GM23338 (cell line): ENCODE measurements at regions not wholly inside any gene's neighbourhood (a gene's known extent, or its start where the extent isn't known, plus 50 kb on each side); places are given as distances from the start of the nearest gene placed in this dataset.

Source experiments
- ATAC-seq: fragments of 200-7000 bp; cut with Tn5 transposase; 3 replicates; pipeline ENCODE4 v1.9.1; 2020
- DNase-seq: peaks from one replicate; pipeline ENCODE4 v3.0.0-alpha.2; 2015; ENCODE audit warnings: low spot score
- H2AFZ ChIP-seq: fragments of 200-600 bp; sonication (generic); 2 replicates; pipeline ENCODE4 v1.8.0; 2016; ENCODE audit warnings: antibody characterized with exemption, mild to moderate bottlenecking, moderate library complexity
- H3F3A ChIP-seq: fragments of 200-600 bp; sonication (generic); replicated peaks from 2 replicates; pipeline ENCODE4 v1.8.0; 2017; ENCODE audit warnings: antibody characterized with exemption, mixed run types, low read depth
- H3K27ac ChIP-seq: fragments of 200-600 bp; sonication (generic); 2 replicates; pipeline ENCODE4 v1.6.1; 2016; ENCODE audit warnings: low read depth
- H3K27me3 ChIP-seq: fragments of 200-600 bp; sonication (generic); 2 replicates; pipeline ENCODE4 v1.8.0; 2016; ENCODE audit warnings: mild to moderate bottlenecking, mixed run types, moderate library complexity; ENCODE audit not compliant: insufficient read depth
- H3K36me3 ChIP-seq: fragments of 200-600 bp; sonication (generic); 2 replicates; pipeline ENCODE4 v1.8.0; 2016; ENCODE audit warnings: mild to moderate bottlenecking; ENCODE audit not compliant: insufficient read depth
- H3K4me1 ChIP-seq: fragments of 200-600 bp; sonication (generic); 2 replicates; pipeline ENCODE4 v1.8.0; 2016; ENCODE audit warnings: mild to moderate bottlenecking, moderate library complexity; ENCODE audit not compliant: insufficient read depth
- H3K4me2 ChIP-seq: fragments of 200-600 bp; sonication (generic); 2 replicates; pipeline ENCODE4 v1.7.1; 2017; ENCODE audit warnings: mixed run types
- H3K4me3 ChIP-seq: fragments of 200-600 bp; sonication (generic); 2 replicates; pipeline ENCODE4 v1.6.1; 2016; ENCODE audit warnings: mixed run types
- H3K79me2 ChIP-seq: fragments of 200-600 bp; sonication (generic); replicated peaks from 2 replicates; pipeline ENCODE4 v1.8.0; 2017; ENCODE audit warnings: mild to moderate bottlenecking; ENCODE audit not compliant: insufficient read depth
- H3K9me2 ChIP-seq: fragments of 200-600 bp; sonication (generic); 2 replicates; pipeline ENCODE4 v1.8.0; 2017; ENCODE audit not compliant: insufficient read depth
- H4K20me1 ChIP-seq: fragments of 200-600 bp; sonication (generic); replicated peaks from 2 replicates; pipeline ENCODE4 v1.8.0; 2017; ENCODE audit warnings: mild to moderate bottlenecking; ENCODE audit not compliant: insufficient read depth
- H3K27ac Mint-ChIP-seq: 2 replicates; pipeline ENCODE4 v1.8.0; 2020; ENCODE audit warnings: inconsistent platforms, mild to moderate bottlenecking, moderate library complexity, mixed read lengths
- H3K27me3 Mint-ChIP-seq: 3 replicates; pipeline ENCODE4 v1.8.0; 2022; ENCODE audit warnings: low read depth, mild to moderate bottlenecking, moderate library complexity, mixed read lengths, inconsistent platforms; ENCODE audit not compliant: insufficient read depth, poor library complexity
- H3K36me3 Mint-ChIP-seq: 3 replicates; pipeline ENCODE4 v1.8.0; 2021; ENCODE audit warnings: low read depth, mild to moderate bottlenecking, inconsistent platforms, moderate library complexity, mixed read lengths
- H3K4me1 Mint-ChIP-seq: 3 replicates; pipeline ENCODE4 v1.8.0; 2020; ENCODE audit warnings: mild to moderate bottlenecking, inconsistent platforms, mixed read lengths
- H3K4me3 Mint-ChIP-seq: 3 replicates; pipeline ENCODE4 v1.8.0; 2021; ENCODE audit warnings: moderate library complexity, mild to moderate bottlenecking, inconsistent platforms, mixed read lengths
- H3K9me3 Mint-ChIP-seq: 3 replicates; pipeline ENCODE4 v1.8.0; 2020; ENCODE audit warnings: moderate library complexity, mild to moderate bottlenecking, inconsistent platforms, mixed read lengths
- EZH2 ChIP-seq: fragments of 200-600 bp; sonication (generic); IDR thresholded peaks from one replicate; pipeline ENCODE4 v1.8.0; 2017; ENCODE audit warnings: antibody characterized with exemption, mild to moderate bottlenecking, low read depth; ENCODE audit not compliant: unreplicated experiment
- EZH2phosphoT487 ChIP-seq: fragments of 200-600 bp; sonication (generic); IDR thresholded peaks from one replicate; pipeline ENCODE4 v1.8.1; 2018; ENCODE audit warnings: antibody characterized with exemption; ENCODE audit not compliant: unreplicated experiment
- JUNB ChIP-seq: IDR thresholded peaks from one replicate; pipeline ENCODE4 v1.6.1; 2016; ENCODE audit warnings: antibody characterized with exemption; ENCODE audit not compliant: unreplicated experiment
- POLR2AphosphoS5 ChIP-seq: IDR thresholded peaks from 2 replicates; pipeline ENCODE4 v1.6.1; 2016; ENCODE audit warnings: antibody characterized with exemption, low read depth
- STAT1 ChIP-seq: IDR thresholded peaks from one replicate; pipeline ENCODE4 v1.6.1; 2016; ENCODE audit warnings: antibody characterized with exemption; ENCODE audit not compliant: unreplicated experiment
- ZNF114 ChIP-seq: fragments of 250-450 bp; sonication (Bioruptor Pico); IDR thresholded peaks from 2 replicates; pipeline ENCODE4 v1.5.0; 2020; ENCODE audit warnings: mild to moderate bottlenecking, moderate library complexity
- ZNF331 ChIP-seq: fragments of 250-450 bp; sonication (Bioruptor Pico); IDR thresholded peaks from 2 replicates; pipeline ENCODE4 v1.5.0; 2020; ENCODE audit warnings: low read depth, mild to moderate bottlenecking, moderate library complexity
- TF ChIP-seq, protein P1 (sequence below): fragments of 250-450 bp; sonication (Bioruptor Pico); IDR thresholded peaks from 2 replicates; pipeline ENCODE4 v1.5.0; 2020; ENCODE audit warnings: mild to moderate bottlenecking, moderate library complexity
- TF ChIP-seq, protein P2 (sequence below), 2 experiments: fragments of 200-600 bp in 1 of 2; sonication (generic) in 1 of 2; conservative IDR thresholded peaks; 2 replicates each; pipeline versions ENCODE4 v1.5.1 to v1.6.1; 2016 to 2017; ENCODE audit warnings: antibody characterized with exemption in 2 of 2, low read depth in 2 of 2, mild to moderate bottlenecking in 2 of 2, moderate library complexity in 1 of 2

DNA sequence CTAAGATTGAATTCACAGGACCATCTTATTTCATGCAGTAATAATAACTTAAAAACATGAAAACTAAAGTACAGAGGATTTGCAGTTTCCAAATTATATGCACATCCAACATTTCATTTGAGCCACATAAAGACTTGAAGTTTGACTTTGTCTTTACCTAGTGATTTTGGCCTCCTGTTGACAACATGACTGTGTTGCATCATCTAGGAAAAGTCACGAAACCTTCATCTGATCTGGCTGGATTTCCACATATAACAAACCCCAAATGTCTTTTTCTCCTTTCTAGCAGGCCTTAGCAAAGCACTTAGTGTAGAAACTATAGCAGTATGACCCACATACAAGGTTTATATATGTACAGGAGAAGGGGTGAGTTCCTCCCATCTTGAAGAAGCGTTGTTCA is 406.5 kb upstream of the CDH5 start (continued):
- TF ChIP-seq, protein P1, sequence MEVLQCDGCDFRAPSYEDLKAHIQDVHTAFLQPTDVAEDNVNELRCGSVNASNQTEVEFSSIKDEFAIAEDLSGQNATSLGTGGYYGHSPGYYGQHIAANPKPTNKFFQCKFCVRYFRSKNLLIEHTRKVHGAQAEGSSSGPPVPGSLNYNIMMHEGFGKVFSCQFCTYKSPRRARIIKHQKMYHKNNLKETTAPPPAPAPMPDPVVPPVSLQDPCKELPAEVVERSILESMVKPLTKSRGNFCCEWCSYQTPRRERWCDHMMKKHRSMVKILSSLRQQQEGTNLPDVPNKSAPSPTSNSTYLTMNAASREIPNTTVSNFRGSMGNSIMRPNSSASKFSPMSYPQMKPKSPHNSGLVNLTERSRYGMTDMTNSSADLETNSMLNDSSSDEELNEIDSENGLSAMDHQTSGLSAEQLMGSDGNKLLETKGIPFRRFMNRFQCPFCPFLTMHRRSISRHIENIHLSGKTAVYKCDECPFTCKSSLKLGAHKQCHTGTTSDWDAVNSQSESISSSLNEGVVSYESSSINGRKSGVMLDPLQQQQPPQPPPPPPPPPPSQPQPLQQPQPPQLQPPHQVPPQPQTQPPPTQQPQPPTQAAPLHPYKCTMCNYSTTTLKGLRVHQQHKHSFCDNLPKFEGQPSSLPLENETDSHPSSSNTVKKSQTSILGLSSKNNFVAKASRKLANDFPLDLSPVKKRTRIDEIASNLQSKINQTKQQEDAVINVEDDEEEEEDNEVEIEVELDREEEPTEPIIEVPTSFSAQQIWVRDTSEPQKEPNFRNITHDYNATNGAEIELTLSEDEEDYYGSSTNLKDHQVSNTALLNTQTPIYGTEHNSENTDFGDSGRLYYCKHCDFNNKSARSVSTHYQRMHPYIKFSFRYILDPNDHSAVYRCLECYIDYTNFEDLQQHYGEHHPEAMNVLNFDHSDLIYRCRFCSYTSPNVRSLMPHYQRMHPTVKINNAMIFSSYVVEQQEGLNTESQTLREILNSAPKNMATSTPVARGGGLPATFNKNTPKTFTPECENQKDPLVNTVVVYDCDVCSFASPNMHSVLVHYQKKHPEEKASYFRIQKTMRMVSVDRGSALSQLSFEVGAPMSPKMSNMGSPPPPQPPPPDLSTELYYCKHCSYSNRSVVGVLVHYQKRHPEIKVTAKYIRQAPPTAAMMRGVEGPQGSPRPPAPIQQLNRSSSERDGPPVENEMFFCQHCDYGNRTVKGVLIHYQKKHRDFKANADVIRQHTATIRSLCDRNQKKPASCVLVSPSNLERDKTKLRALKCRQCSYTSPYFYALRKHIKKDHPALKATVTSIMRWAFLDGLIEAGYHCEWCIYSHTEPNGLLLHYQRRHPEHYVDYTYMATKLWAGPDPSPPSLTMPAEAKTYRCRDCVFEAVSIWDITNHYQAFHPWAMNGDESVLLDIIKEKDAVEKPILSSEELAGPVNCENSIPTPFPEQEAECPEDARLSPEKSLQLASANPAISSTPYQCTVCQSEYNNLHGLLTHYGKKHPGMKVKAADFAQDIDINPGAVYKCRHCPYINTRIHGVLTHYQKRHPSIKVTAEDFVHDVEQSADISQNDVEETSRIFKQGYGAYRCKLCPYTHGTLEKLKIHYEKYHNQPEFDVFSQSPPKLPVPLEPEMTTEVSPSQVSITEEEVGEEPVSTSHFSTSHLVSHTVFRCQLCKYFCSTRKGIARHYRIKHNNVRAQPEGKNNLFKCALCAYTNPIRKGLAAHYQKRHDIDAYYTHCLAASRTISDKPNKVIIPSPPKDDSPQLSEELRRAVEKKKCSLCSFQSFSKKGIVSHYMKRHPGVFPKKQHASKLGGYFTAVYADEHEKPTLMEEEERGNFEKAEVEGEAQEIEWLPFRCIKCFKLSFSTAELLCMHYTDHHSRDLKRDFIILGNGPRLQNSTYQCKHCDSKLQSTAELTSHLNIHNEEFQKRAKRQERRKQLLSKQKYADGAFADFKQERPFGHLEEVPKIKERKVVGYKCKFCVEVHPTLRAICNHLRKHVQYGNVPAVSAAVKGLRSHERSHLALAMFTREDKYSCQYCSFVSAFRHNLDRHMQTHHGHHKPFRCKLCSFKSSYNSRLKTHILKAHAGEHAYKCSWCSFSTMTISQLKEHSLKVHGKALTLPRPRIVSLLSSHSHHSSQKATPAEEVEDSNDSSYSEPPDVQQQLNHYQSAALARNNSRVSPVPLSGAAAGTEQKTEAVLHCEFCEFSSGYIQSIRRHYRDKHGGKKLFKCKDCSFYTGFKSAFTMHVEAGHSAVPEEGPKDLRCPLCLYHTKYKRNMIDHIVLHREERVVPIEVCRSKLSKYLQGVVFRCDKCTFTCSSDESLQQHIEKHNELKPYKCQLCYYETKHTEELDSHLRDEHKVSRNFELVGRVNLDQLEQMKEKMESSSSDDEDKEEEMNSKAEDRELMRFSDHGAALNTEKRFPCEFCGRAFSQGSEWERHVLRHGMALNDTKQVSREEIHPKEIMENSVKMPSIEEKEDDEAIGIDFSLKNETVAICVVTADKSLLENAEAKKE (CRISPR knock-in tag), result no peak
- TF ChIP-seq, protein P2, sequence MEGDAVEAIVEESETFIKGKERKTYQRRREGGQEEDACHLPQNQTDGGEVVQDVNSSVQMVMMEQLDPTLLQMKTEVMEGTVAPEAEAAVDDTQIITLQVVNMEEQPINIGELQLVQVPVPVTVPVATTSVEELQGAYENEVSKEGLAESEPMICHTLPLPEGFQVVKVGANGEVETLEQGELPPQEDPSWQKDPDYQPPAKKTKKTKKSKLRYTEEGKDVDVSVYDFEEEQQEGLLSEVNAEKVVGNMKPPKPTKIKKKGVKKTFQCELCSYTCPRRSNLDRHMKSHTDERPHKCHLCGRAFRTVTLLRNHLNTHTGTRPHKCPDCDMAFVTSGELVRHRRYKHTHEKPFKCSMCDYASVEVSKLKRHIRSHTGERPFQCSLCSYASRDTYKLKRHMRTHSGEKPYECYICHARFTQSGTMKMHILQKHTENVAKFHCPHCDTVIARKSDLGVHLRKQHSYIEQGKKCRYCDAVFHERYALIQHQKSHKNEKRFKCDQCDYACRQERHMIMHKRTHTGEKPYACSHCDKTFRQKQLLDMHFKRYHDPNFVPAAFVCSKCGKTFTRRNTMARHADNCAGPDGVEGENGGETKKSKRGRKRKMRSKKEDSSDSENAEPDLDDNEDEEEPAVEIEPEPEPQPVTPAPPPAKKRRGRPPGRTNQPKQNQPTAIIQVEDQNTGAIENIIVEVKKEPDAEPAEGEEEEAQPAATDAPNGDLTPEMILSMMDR (conservative IDR thresholded peaks at IDR 0.05; ENCODE audit: low read depth in 2 of 2), result no peak
- TF ChIP-seq JUNB (no peak), EZH2phosphoT487 (no peak), EZH2 (no peak), ZNF114 (no peak), POLR2AphosphoS5 (no peak)

DNA sequence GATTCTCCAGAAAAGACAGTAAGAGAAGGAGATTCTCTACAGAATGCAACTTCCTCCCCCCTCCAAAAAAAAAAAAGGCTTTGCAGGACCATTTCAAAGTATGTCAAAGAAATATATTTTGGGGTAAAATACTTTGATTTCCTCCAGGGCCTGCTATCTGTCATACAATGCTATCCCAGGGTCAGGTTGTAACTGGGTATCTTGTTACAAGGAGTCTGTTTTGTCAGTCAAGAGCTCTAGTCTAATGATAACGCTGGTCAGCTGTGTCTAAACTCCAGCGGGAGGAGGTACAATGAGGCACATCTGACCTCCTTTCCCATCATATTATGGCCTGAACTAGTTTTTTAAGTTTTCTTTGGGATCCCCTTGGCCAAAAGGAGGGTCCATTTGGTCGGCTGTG is 408.4 kb upstream of the CDH5 start:
- no peak overlapping the region for H3K27ac ChIP-seq
- H3K9me3 Mint-ChIP-seq, result no peaks in the 10 kb centered on the region
- no peaks in the 10 kb centered on the region for H3F3A ChIP-seq
- H3K36me3 ChIP-seq, result no peaks in the 10 kb centered on the region
- H3K9me2 ChIP-seq, result 0 out of 2 replicates have a peak, but pooled peaks cover 7% of the 10 kb centered on the region
- no peaks in the 10 kb centered on the region for H3K79me2 ChIP-seq
- H3K4me1 Mint-ChIP-seq, result peaks cover 5% of the 10 kb centered on the region
- no peak overlapping the region for H3K27ac Mint-ChIP-seq
- no peak overlapping the region for H2AFZ ChIP-seq
- no peak overlapping the region for H3K4me3 Mint-ChIP-seq
- H3K27me3 Mint-ChIP-seq, result peaks cover 9% of the 10 kb centered on the region
- peak; percentile 36; the same call in 2 of the 3 replicates for ATAC-seq
- no peaks in the 10 kb centered on the region for H4K20me1 ChIP-seq
- no peaks in the 10 kb centered on the region for H3K27me3 ChIP-seq
- no peak overlapping the region for H3K4me3 ChIP-seq
- no peaks in the 10 kb centered on the region for H3K36me3 Mint-ChIP-seq
- H3K4me1 ChIP-seq, result no peaks in the 10 kb centered on the region
- H3K4me2 ChIP-seq, result no peak overlapping the region
- DNase-seq, result no peak
- TF ChIP-seq STAT1 (no peak), ZNF331 (CRISPR knock-in tag) (no peak), ZNF114 (no peak)
- TF ChIP-seq, protein P1 (CRISPR knock-in tag), result no peak
